Activated T-cell treated with anti-CD3 and anti-CD28 coated beads, Interleukin-2, amount 50 U/mL, for 24 hours (primary cell): ENCODE measurements at regions not wholly inside any gene's neighbourhood (a gene's known extent, or its start where the extent isn't known, plus 50 kb on each side); places are given as distances from the start of the nearest gene placed in this dataset.
A peak's percentile ranks its signal among the peaks of the same experiment; 100 is the strongest.

Source experiments
- DNase-seq: peaks from one replicate; pipeline ENCODE4 v3.0.0-alpha.2; 2020
- H3K27ac Mint-ChIP-seq: 2 replicates; pipeline ENCODE4 v1.8.0; 2020; ENCODE audit warnings: mild to moderate bottlenecking, mixed read lengths
- H3K27me3 Mint-ChIP-seq: 2 replicates; pipeline ENCODE4 v1.8.0; 2020; ENCODE audit warnings: mixed read lengths
- H3K36me3 Mint-ChIP-seq: 2 replicates; pipeline ENCODE4 v1.8.0; 2020; ENCODE audit warnings: low read depth, mixed read lengths
- H3K4me1 Mint-ChIP-seq: 2 replicates; pipeline ENCODE4 v1.8.0; 2020; ENCODE audit warnings: low read depth, mixed read lengths
- H3K4me3 Mint-ChIP-seq: 2 replicates; pipeline ENCODE4 v1.8.0; 2020; ENCODE audit warnings: mild to moderate bottlenecking, moderate library complexity, mixed read lengths
- H3K9me3 Mint-ChIP-seq: 2 replicates; pipeline ENCODE4 v1.8.0; 2020; ENCODE audit warnings: mixed read lengths

- no peak overlapping the region for H3K4me3 Mint-ChIP-seq
- peaks cover 8% of the 10 kb centered on the region for H3K27me3 Mint-ChIP-seq
- peaks cover 30% of the 10 kb centered on the region for H3K4me1 Mint-ChIP-seq
- no peaks in the 10 kb centered on the region for H3K36me3 Mint-ChIP-seq
- peaks cover 15% of the 10 kb centered on the region for H3K9me3 Mint-ChIP-seq
- H3K27ac Mint-ChIP-seq, result peak overlapping the region; percentile 20
- DNase-seq, result no peak
These were observed 292.4 kb upstream of the NFE2L3 start for GRCh38 chr7:25859412-25860274.

GRCh38 chr7:25860275-25861163, 291.5 kb upstream of the NFE2L3 start:
- Mint-ChIP-seq H3K9me3 (peaks cover 15% of the 10 kb centered on the region), H3K36me3 (no peaks in the 10 kb centered on the region), H3K27me3 (peaks cover 8% of the 10 kb centered on the region), H3K27ac (peak overlapping the region; percentile 20), H3K4me1 (peaks cover 26% of the 10 kb centered on the region), H3K4me3 (no peak overlapping the region)
- DNase-seq, result peak; percentile 37

GRCh38 chr7:25861164-25861496, 290.9 kb upstream of the NFE2L3 start:
- Mint-ChIP-seq H3K27ac (no peak overlapping the region), H3K27me3 (peaks cover 14% of the 10 kb centered on the region), H3K36me3 (no peaks in the 10 kb centered on the region), H3K9me3 (peaks cover 15% of the 10 kb centered on the region), H3K4me1 (peaks cover 25% of the 10 kb centered on the region), H3K4me3 (peak overlapping the region; percentile 63)
- no peak for DNase-seq

- DNase-seq, result no peak
- peaks cover 15% of the 10 kb centered on the region for H3K9me3 Mint-ChIP-seq
- H3K36me3 Mint-ChIP-seq, result no peaks in the 10 kb centered on the region
- H3K27me3 Mint-ChIP-seq, result peaks cover 19% of the 10 kb centered on the region
- H3K27ac Mint-ChIP-seq, result peak overlapping the region; percentile 82
- peaks cover 25% of the 10 kb centered on the region for H3K4me1 Mint-ChIP-seq
- H3K4me3 Mint-ChIP-seq, result peak overlapping the region; percentile 63
These were observed 290.3 kb upstream of the NFE2L3 start for GRCh38 chr7:25861601-25862260.

- peaks cover 15% of the 10 kb centered on the region for H3K9me3 Mint-ChIP-seq
- no peaks in the 10 kb centered on the region for H3K36me3 Mint-ChIP-seq
- peaks cover 25% of the 10 kb centered on the region for H3K4me1 Mint-ChIP-seq
- H3K27me3 Mint-ChIP-seq, result peaks cover 22% of the 10 kb centered on the region
- H3K4me3 Mint-ChIP-seq, result peak overlapping the region; percentile 63
- peak; percentile 86 for DNase-seq
- peak overlapping the region; percentile 82 for H3K27ac Mint-ChIP-seq
These were observed 289.6 kb upstream of the NFE2L3 start for GRCh38 chr7:25862261-25863004.

GRCh38 chr7:25863005-25863728, 288.8 kb upstream of the NFE2L3 start:
- Mint-ChIP-seq H3K27ac (no peak overlapping the region), H3K4me3 (peak overlapping the region; percentile 63), H3K36me3 (no peaks in the 10 kb centered on the region), H3K9me3 (peaks cover 15% of the 10 kb centered on the region), H3K27me3 (peaks cover 29% of the 10 kb centered on the region), H3K4me1 (peaks cover 25% of the 10 kb centered on the region)
- no peak for DNase-seq

- no peak for DNase-seq
- Mint-ChIP-seq H3K36me3 (no peaks in the 10 kb centered on the region), H3K27me3 (peaks cover 34% of the 10 kb centered on the region), H3K4me3 (no peak overlapping the region), H3K4me1 (peaks cover 25% of the 10 kb centered on the region), H3K9me3 (peaks cover 15% of the 10 kb centered on the region), H3K27ac (peak overlapping the region; percentile 37)
These were observed 288.3 kb upstream of the NFE2L3 start for GRCh38 chr7:25863729-25864110.

- Mint-ChIP-seq H3K9me3 (peaks cover 15% of the 10 kb centered on the region), H3K27ac (no peak overlapping the region), H3K36me3 (no peaks in the 10 kb centered on the region), H3K4me3 (no peak overlapping the region), H3K27me3 (peaks cover 42% of the 10 kb centered on the region), H3K4me1 (peaks cover 19% of the 10 kb centered on the region)
- DNase-seq, result no peak
These were observed 287.5 kb upstream of the NFE2L3 start for GRCh38 chr7:25864511-25864910.

- peaks cover 49% of the 10 kb centered on the region for H3K27me3 Mint-ChIP-seq
- DNase-seq, result no peak
- H3K36me3 Mint-ChIP-seq, result no peaks in the 10 kb centered on the region
- no peak overlapping the region for H3K4me3 Mint-ChIP-seq
- peaks cover 12% of the 10 kb centered on the region for H3K9me3 Mint-ChIP-seq
- H3K4me1 Mint-ChIP-seq, result peaks cover 16% of the 10 kb centered on the region
- no peak overlapping the region for H3K27ac Mint-ChIP-seq
These were observed 286.9 kb upstream of the NFE2L3 start for GRCh38 chr7:25864943-25865751.

- peaks cover 63% of the 10 kb centered on the region for H3K27me3 Mint-ChIP-seq
- no peak overlapping the region for H3K27ac Mint-ChIP-seq
- H3K36me3 Mint-ChIP-seq, result no peaks in the 10 kb centered on the region
- no peak overlapping the region for H3K4me3 Mint-ChIP-seq
- no peak for DNase-seq
- no peaks in the 10 kb centered on the region for H3K9me3 Mint-ChIP-seq
- peaks cover 2% of the 10 kb centered on the region for H3K4me1 Mint-ChIP-seq
These were observed 283.5 kb upstream of the NFE2L3 start for GRCh38 chr7:25868509-25868908.

- Mint-ChIP-seq H3K27ac (no peak overlapping the region), H3K27me3 (peaks cover 72% of the 10 kb centered on the region), H3K36me3 (no peaks in the 10 kb centered on the region), H3K9me3 (no peaks in the 10 kb centered on the region), H3K4me1 (no peaks in the 10 kb centered on the region), H3K4me3 (no peak overlapping the region)
- DNase-seq, result no peak
These were observed 281.4 kb upstream of the NFE2L3 start for GRCh38 chr7:25870574-25870973.

- DNase-seq, result no peak
- peaks cover 75% of the 10 kb centered on the region for H3K27me3 Mint-ChIP-seq
- H3K36me3 Mint-ChIP-seq, result no peaks in the 10 kb centered on the region
- no peak overlapping the region for H3K4me3 Mint-ChIP-seq
- no peaks in the 10 kb centered on the region for H3K4me1 Mint-ChIP-seq
- no peak overlapping the region for H3K27ac Mint-ChIP-seq
- no peaks in the 10 kb centered on the region for H3K9me3 Mint-ChIP-seq
These were observed 275.9 kb upstream of the NFE2L3 start for GRCh38 chr7:25876092-25876491.
